Mammary epithelial cell (primary cell): ENCODE measurements at regions not wholly inside any gene's neighbourhood (a gene's known extent, or its start where the extent isn't known, plus 50 kb on each side); places are given as distances from the start of the nearest gene placed in this dataset.

ENCODE experiments used
- CTCF ChIP-seq, 2 donors: IDR thresholded peaks in 1 of 2; conservative IDR thresholded peaks in 1 of 2; 2 replicates each; pipeline ENCODE4 v1.5.1; 2011 to 2012; ENCODE audit warnings: inconsistent platforms in 2 of 2, low read length in 2 of 2, mild to moderate bottlenecking in 2 of 2, control low read depth in 1 of 2, low read depth in 1 of 2; ENCODE audit not compliant: insufficient read depth in 1 of 2; ENCODE audit errors: extremely low read depth in 1 of 2
- EZH2 ChIP-seq: IDR thresholded peaks from 2 replicates; pipeline ENCODE4 v1.6.1; 2012; ENCODE audit warnings: low read length, inconsistent platforms, borderline replicate concordance

- TF ChIP-seq CTCF (conservative IDR thresholded peaks at IDR 0.05 in 1 of 2, IDR thresholded peaks at IDR 0.05 in 1 of 2; ENCODE audit: extremely low read depth in 1 of 2, insufficient read depth in 1 of 2, low read depth in 1 of 2, low read length in 2 of 2) (no peak), EZH2 (no peak)
These were observed 1025.2 kb downstream of the TBC1D22A start for GRCh38 chr22:47787501-47788227.
